T-helper 9 cell (primary cell): ENCODE measurements at regions not wholly inside any gene's neighbourhood (a gene's known extent, or its start where the extent isn't known, plus 50 kb on each side); places are given as distances from the start of the nearest gene placed in this dataset.
A peak's percentile ranks its signal among the peaks of the same experiment; 100 is the strongest.
"Not testable (repeated sequence)": the region's sequence is repeated elsewhere in the genome, so short reads cannot be mapped to it uniquely, and the experiment has no call there.

ENCODE experiments used
- DNase-seq: peaks from one replicate; pipeline ENCODE4 v3.0.0-alpha.2; 2020

- DNase-seq: no peak
Measured at GRCh38 chr6:28807682-28808280, 116.0 kb downstream of the TRIM27 start.

GRCh38 chr6:28808383-28808782 lies 115.4 kb downstream of the TRIM27 start:
- DNase-seq: no peak

- DNase-seq: no peak
Measured at GRCh38 chr6:28809947-28810658, 113.7 kb downstream of the TRIM27 start.

GRCh38 chr6:28810659-28811053 lies 113.1 kb downstream of the TRIM27 start:
- DNase-seq: no peak

GRCh38 chr6:28811873-28812272 lies 111.9 kb downstream of the TRIM27 start:
- DNase-seq: no peak

- DNase-seq: no peak
Measured at GRCh38 chr6:28812778-28813569, 110.8 kb downstream of the TRIM27 start.

GRCh38 chr6:28814032-28814976 lies 109.5 kb downstream of the TRIM27 start:
- no peak for DNase-seq

- no peak for DNase-seq
Measured at GRCh38 chr6:28816339-28816908, 107.4 kb downstream of the TRIM27 start.

GRCh38 chr6:28816909-28817807 lies 106.6 kb downstream of the TRIM27 start:
- no peak for DNase-seq

GRCh38 chr6:28817808-28818145 lies 106.0 kb downstream of the TRIM27 start:
- no peak for DNase-seq

- DNase-seq: no peak
Measured at GRCh38 chr6:28824793-28825731, 98.7 kb downstream of the TRIM27 start.

GRCh38 chr6:28825732-28826293 lies 98.0 kb downstream of the TRIM27 start:
- DNase-seq: no peak

- not testable (repeated sequence) for DNase-seq
Measured at GRCh38 chr6:28831683-28832082, 92.1 kb downstream of the TRIM27 start.

- not testable (repeated sequence) for DNase-seq
Measured at GRCh38 chr6:28836703-28837102, 87.1 kb downstream of the TRIM27 start.

GRCh38 chr6:28838289-28838633 lies 85.5 kb downstream of the TRIM27 start:
- peak; percentile 51 for DNase-seq

GRCh38 chr6:28838634-28839442 lies 84.9 kb downstream of the TRIM27 start:
- DNase-seq: peak; percentile 64

GRCh38 chr6:28839443-28840120 lies 84.2 kb downstream of the TRIM27 start:
- no peak for DNase-seq

- no peak for DNase-seq
Measured at GRCh38 chr6:28841290-28841689, 82.5 kb downstream of the TRIM27 start.
